Hematopoietic multipotent progenitor cell treated with erythropoietin and hydrocortisone succinate and interleukin-3 and kit ligand, for 15 days (in vitro differentiated cells): ENCODE measurements at regions not wholly inside any gene's neighbourhood (a gene's known extent, or its start where the extent isn't known, plus 50 kb on each side); places are given as distances from the start of the nearest gene placed in this dataset.
A peak's percentile ranks its signal among the peaks of the same experiment; 100 is the strongest.

Source experiments
- DNase-seq: peaks from one replicate; pipeline ENCODE4 v3.0.0-alpha.2; 2015; ENCODE audit warnings: low spot score

GRCh38 chr6:77403424-77403823 is 59.9 kb downstream of the HTR1B start:
- DNase-seq, result no peak

GRCh38 chr6:77401231-77401630 is 62.1 kb downstream of the HTR1B start:
- no peak for DNase-seq

- DNase-seq, result no peak
Measured at GRCh38 chr6:77397561-77397960, 65.7 kb downstream of the HTR1B start.

DNA sequence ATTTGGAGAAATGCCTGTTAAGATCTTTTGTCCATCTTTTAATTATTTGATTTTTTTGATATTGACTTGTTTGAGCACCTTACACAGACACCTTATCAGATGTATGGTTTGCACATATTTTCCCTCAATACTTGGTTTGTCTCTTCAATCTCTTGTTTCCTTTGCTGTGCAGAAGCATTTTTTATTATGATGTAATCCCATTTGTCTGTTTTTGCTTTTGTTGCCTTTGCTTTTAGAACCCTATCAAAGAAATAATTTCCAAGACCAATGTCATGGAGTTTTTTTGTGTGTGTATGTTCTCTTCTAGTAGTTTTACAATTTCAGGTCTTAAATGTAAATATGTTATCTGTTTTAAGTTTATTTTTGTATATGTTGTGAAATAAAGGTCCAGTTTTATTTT is 73.9 kb downstream of the HTR1B start:
- no peak for DNase-seq

DNA sequence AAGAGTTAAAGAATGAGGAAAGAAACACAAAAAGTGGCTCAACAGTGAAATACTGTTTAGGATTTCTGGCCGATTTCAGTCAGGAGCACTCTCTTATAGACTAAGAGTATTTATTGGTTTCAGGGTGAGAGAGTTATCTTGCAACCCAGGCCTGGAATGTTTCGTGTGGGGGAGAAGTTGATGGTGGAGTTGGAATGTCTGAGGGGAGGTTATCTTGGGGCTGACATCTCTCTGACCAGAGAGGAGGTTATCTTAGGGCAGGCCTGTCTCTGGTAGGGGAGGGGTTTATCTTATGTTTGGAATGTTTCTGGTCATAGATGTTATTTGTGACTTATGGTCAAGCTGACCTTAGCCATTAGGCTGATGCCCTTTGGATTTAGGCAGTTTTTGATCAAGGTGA is 80.3 kb downstream of the HTR1B start:
- DNase-seq, result no peak

GRCh38 chr6:77373955-77374354 is 89.3 kb downstream of the HTR1B start:
- no peak for DNase-seq

DNA sequence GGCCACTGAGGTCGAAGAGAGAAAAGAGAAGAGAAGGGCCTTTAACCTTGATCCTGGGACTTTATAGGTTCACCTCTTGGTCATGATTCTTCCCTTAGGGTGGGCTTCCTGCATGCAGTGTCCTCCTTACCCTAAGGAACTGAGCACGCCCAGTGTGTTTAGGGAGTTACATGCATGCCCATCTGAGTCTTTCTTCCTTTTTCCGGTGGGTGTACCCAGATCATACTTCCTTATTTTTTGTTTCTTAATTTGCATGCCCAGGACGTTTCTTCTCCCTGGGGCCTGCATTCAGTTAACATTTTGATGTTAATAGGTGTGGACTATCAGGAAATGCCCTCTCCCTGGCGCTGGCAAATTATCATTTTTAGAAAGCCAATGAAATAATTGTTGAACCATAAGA is 91.5 kb downstream of the HTR1B start:
- no peak for DNase-seq

GRCh38 chr6:77368660-77369313 is 94.5 kb downstream of the HTR1B start:
- no peak for DNase-seq

- no peak for DNase-seq
Measured at GRCh38 chr6:77366798-77367197, 96.5 kb downstream of the HTR1B start.

DNA sequence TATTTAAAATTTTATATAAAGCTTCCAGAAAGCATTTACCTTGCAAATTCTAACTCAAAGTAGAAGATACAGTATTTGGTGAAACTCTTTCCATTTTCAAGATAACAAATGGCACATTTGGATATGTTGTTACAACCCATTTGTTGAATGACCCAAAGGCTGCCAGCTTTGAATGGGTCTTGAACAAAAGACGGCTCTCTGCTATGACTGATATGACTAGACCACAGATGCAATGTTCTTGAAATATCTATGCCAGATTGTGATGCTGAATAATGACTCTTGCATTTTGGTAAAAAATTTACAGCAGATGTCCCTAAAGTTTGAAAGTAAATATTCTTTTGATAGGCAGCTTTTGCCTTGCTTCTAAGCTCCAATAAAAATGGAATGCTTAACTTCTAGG is 99.6 kb downstream of the HTR1B start:
- no peak for DNase-seq

DNA sequence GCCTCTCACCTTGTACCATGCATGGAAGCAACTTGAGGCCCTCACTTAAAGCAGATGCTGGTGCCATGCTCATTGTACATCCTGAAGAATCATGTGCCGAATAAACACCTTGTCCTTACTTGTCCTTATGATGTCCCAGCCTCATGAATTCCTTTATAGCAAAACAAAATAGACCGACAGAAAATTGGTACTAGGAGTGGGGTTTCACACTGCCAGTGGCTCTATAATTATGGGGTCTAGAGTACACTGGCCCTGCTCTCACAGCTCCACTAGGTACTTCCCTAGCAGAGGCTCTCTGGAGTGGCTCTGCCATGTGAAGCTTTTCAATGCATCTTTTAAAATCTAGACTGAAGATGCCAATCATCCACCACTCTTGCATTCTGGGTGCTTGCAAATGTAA is 101.2 kb downstream of the HTR1B start:
- no peak for DNase-seq

DNA sequence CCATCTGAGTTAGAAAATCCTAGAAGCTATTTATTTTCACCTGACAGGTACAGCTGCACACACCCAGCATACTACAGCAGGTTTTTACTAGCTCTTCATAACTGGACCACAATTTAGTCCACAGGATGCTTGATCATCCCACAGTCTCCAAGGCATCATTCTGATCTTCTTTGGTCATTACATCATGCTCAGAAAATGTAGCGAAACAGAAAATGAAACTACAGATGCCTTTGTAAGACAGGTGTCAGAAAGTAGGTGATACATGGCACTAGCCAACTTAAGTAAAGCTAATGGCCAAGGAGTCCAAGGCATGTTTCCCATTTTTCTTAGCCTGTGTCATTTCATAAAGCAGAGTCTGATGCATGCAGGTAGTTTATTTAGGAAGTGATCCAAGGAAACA is 102.3 kb downstream of the HTR1B start:
- DNase-seq, result no peak

DNA sequence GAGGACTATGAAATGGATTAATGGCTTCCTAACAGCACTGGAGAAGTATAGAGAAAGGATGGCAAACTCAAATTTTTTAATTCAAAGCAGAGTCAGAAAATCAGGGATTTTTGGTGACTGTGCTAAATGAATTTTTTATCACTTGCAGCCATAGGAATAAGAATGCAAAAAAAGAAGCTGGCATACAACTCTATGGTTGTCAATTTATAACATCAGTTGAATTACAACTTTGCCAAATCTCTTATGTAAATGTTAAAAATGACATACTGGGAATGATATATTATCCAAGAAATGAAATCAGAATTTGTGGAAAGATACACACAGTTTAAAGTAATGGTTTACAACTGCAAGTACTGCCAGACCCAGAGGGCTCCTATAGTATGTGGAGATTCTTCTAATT is 106.5 kb downstream of the HTR1B start:
- no peak for DNase-seq

DNA sequence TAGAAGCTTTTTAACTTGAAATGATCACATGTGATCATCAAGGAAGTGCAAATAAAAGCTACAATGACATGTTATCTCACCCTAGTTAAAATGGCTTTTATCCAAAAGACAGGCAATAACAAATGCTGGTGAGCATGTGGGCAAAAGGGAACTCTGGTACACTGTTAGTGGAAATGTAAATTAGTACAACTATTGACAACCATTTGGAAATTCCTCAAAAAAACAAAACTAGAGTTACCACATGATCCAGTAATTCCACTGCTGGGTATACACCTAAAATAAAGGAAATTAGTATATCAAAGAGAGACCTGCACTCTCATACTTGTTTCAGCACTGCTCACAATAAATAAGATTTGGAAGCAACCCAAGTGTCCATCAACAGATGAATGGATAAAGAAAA is 108.7 kb downstream of the HTR1B start:
- no peak for DNase-seq

- DNase-seq, result no peak
Measured at GRCh38 chr6:77353129-77353528, 110.2 kb downstream of the HTR1B start.

GRCh38 chr6:77341058-77341986 is 122.0 kb downstream of the HTR1B start:
- peak; percentile 48 for DNase-seq

- no peak for DNase-seq
Measured at GRCh38 chr6:77340331-77340730, 123.0 kb downstream of the HTR1B start.

- DNase-seq, result no peak
Measured at GRCh38 chr6:77339926-77340325, 123.4 kb downstream of the HTR1B start.

DNA sequence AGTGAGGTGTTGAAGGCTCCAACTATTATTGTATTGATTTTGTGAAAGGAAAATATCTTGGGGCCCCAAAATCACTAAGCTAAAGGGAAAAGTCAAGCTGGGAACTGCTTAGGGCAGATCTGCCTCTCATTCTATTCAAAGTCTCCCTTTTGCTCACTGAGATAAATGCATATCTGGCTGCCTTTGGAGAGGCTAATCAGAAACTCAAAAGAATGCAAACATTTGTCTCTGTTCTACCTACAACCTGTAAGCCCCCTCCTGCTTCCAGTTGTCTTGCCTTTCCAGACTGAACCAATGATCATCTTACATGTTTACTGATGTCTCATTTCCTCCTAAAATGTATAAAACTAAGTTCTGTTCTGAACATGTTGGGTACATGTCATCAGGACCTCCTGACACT is 125.9 kb downstream of the HTR1B start:
- no peak for DNase-seq

GRCh38 chr6:77334093-77334492 is 129.2 kb downstream of the HTR1B start:
- no peak for DNase-seq

DNA sequence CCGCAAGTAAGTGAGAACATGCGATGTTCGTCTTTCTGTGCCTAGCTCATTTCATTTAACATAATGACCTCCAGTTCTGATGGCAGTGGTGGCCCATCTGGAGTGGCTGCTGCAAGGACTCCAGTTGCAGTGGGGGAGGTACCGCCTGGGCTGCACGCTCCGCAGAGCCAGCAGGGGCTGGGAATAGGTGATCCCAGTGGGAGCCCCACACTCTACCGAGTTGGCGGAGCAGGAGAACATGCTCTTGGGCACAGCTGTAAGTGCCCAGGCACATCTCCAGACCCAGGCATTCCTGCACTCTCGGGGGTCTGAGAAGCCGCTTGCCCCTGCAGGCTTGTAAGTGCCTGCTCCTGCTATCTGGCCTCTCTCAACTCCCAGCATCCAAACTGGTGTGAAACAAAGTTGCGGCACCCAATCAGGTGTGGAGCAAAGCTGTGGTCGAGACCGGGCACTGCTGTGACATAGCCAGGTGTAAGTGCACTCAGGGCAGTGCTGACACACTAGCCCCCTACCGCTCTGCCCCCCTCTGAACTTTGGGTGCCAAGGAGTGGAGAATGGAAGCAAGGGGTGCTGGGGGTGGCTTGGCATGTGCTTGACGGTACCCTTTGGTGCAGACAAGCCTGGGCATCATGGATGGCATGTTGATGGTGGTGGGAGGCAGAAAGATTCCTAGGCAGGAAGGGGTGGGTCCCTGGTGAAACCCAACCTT is 130.2 kb downstream of the HTR1B start:
- DNase-seq, result no peak

DNA sequence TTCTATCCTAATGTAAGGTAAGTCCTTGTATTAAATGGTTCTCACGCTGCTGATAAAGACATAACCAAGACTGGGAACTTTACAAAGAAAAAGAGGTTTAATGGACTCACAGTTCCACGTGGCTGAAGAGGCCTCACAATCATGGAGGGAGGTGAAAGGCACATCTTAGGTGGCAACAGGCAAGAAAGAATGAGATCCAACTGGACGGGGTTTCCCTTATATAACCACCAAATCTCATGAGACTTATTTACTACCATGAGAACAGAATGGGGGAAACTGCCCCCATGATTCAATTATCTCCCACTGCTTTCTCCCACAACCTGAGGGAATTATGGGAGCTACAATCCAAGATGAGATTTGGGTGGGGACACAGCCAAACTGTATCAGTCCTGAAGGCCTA is 136.6 kb downstream of the HTR1B start:
- no peak for DNase-seq

DNA sequence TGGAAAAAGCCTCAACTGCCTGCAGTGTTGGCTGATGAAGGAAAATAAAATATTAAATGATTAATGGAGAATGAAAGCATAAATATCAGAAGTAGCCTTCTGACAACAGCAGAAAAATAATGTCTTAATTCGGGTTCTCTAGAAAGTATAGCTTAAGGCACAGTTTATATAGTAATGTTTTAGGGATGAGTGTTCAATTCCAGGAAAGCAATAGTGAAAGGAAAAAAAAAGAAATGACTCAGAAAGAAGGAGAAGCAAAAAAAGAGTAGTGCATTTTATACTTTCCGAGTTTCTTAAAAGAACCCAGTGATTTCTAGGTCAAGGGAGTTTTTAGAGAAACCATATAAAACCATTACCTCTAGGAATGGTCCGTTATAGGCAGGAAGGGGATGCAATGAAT is 137.3 kb downstream of the HTR1B start:
- DNase-seq, result no peak
